GM21717 (cell line): ENCODE measurements at regions not wholly inside any gene's neighbourhood (a gene's known extent, or its start where the extent isn't known, plus 50 kb on each side); places are given as distances from the start of the nearest gene placed in this dataset.

Source experiments
- ATAC-seq: cut with Tn5 transposase; IDR thresholded peaks from one replicate; pipeline ENCODE4 v1.9.1; 2021; ENCODE audit warnings: mild to moderate bottlenecking, moderate library complexity; ENCODE audit not compliant: unreplicated experiment

- ATAC-seq, result no peak
Observed at GRCh38 chr2:12074845-12075217, 328.4 kb downstream of the LPIN1 start.

GRCh38 chr2:12075603-12076002 lies 329.2 kb downstream of the LPIN1 start:
- ATAC-seq, result no peak

GRCh38 chr2:12076810-12077209 lies 330.4 kb downstream of the LPIN1 start:
- ATAC-seq, result no peak

GRCh38 chr2:12080360-12080759 lies 333.9 kb downstream of the LPIN1 start:
- no peak for ATAC-seq

- no peak for ATAC-seq
Observed at GRCh38 chr2:12081481-12082210, 335.2 kb downstream of the LPIN1 start.

- ATAC-seq, result no peak
Observed at GRCh38 chr2:12083081-12083581, 336.7 kb downstream of the LPIN1 start.

- ATAC-seq, result no peak
Observed at GRCh38 chr2:12083713-12084419, 337.4 kb downstream of the LPIN1 start.

- no peak for ATAC-seq
Observed at GRCh38 chr2:12087175-12087574, 340.7 kb downstream of the LPIN1 start.

- ATAC-seq, result no peak
Observed at GRCh38 chr2:12087671-12088380, 341.4 kb downstream of the LPIN1 start.

- ATAC-seq, result no peak
Observed at GRCh38 chr2:12089001-12089400, 342.6 kb downstream of the LPIN1 start.

GRCh38 chr2:12089496-12089895 lies 343.1 kb downstream of the LPIN1 start:
- no peak for ATAC-seq

- ATAC-seq, result no peak
Observed at GRCh38 chr2:12090072-12090471, 343.6 kb downstream of the LPIN1 start.

- ATAC-seq, result no peak
Observed at GRCh38 chr2:12090590-12090989, 344.2 kb downstream of the LPIN1 start.

GRCh38 chr2:12091201-12091806 lies 344.9 kb downstream of the LPIN1 start:
- ATAC-seq, result no peak

- no peak for ATAC-seq
Observed at GRCh38 chr2:12094134-12094533, 347.7 kb downstream of the LPIN1 start.

GRCh38 chr2:12096051-12096787 lies 349.8 kb downstream of the LPIN1 start:
- no peak for ATAC-seq

- ATAC-seq, result no peak
Observed at GRCh38 chr2:12096788-12097449, 350.5 kb downstream of the LPIN1 start.

- ATAC-seq, result no peak
Observed at GRCh38 chr2:12097859-12098258, 351.4 kb downstream of the LPIN1 start.

GRCh38 chr2:12099374-12099773 lies 352.9 kb downstream of the LPIN1 start:
- ATAC-seq, result no peak

- ATAC-seq, result no peak
Observed at GRCh38 chr2:12102679-12103078, 356.2 kb downstream of the LPIN1 start.
